Ovary (tissue), 7 donors: ENCODE measurements at regions not wholly inside any gene's neighbourhood (a gene's known extent, or its start where the extent isn't known, plus 50 kb on each side); places are given as distances from the start of the nearest gene placed in this dataset.

Experiments
- DNase-seq, 5 donors: peaks; one replicate each; pipeline ENCODE4 v3.0.0-alpha.2; 2019 to 2020
- H3K27ac ChIP-seq, 2 donors: fragments of 200-600 bp; one replicate each; pipeline versions ENCODE4 v1.5.1 to v1.8.0; 2019 to 2022
- H3K27me3 ChIP-seq: fragments of 200-600 bp; one replicate; pipeline ENCODE4 v1.8.0; 2022
- H3K36me3 ChIP-seq: fragments of 200-600 bp; sonication (generic); one replicate; pipeline ENCODE4 v1.5.1; 2019
- H3K4me1 ChIP-seq: one replicate; pipeline ENCODE4 v1.8.1; 2013; ENCODE audit warnings: mild to moderate bottlenecking, moderate library complexity; ENCODE audit not compliant: insufficient read depth
- H3K4me3 ChIP-seq: fragments of 200-600 bp; sonication (generic); one replicate; pipeline ENCODE4 v1.5.1; 2017
- H3K9me3 ChIP-seq, 2 donors: fragments of 200-600 bp in 1 of 2; sonication (generic) in 1 of 2; one replicate each; pipeline versions ENCODE4 v1.5.1 to v1.8.1; 2013 to 2019; ENCODE audit warnings: mild to moderate bottlenecking in 1 of 2, moderate library complexity in 1 of 2
- EP300 ChIP-seq: sonication (generic); formaldehyde crosslinking; IDR thresholded peaks from one replicate; pipeline ENCODE4 v1.6.1; 2017; ENCODE audit warnings: antibody characterized with exemption
- POLR2A ChIP-seq: fragments of 450-650 bp; IDR thresholded peaks from one replicate; pipeline ENCODE4 v1.6.1; 2017; ENCODE audit warnings: antibody characterized with exemption, mild to moderate bottlenecking, moderate library complexity
- WGBS, 3 donors: extraction: QIAGEN DNeasy Blood & Tissue Kit in 1 of 3; methylation state at CpG; one replicate each; pipeline versions ENCODE4 v1.1.5 to v1.1.7; 2013 to 2017; 5-methylcytosine and 5-hydroxymethylcytosine counted together
- intact Hi-C, 4 donors: fragments of 100-400 bp; cut with DNase I; formaldehyde crosslinking; loops; one replicate each; pipeline versions ENCODE4 v1.11.0 to v1.15.1; 2022 to 2023
- TF ChIP-seq, protein P1 (sequence below), 3 donors: fragments of 450-650 bp in 2 of 3; fragments of 200-600 bp in 1 of 3; IDR thresholded peaks; one replicate each; pipeline versions ENCODE4 v1.5.1 to v1.8.0; 2016 to 2022; ENCODE audit warnings: antibody characterized with exemption in 3 of 3, mild to moderate bottlenecking in 1 of 3
- donor health status: DM: no; HTN: no; CAD: no; lungs with moderate emphysema.
- donor health status: DM: no; HTN: no; CAD: no.
- donor health status: Bipolar disorder and iron deficiency.
- donor health status: DM: no; HTN: no; CAD: no.
- donor health status: DM: yes; HTN: yes; CAD: no.

DNA sequence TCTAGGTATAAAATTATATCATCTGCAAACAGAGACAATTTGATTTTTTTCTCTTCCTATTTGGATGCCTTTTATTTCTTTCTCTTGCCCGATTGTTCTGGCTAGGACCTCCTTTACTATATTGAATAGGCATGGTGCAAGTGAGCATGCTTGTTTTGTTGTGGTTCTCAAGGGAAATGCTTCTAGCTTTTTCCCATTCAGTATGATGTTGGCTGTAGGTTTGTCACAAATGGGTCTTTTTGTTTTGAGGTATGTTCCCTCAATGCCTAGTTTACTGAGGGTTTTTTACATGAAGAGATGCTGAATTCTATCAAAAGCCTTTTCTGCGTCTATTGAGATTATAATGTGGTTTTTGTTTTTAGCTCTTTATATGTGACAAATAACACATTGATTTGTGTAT, 198.2 kb upstream of the GHR start:
- DNase-seq = no peak
- Histone ChIP-seq H3K27ac (no peak overlapping the region), H3K4me3 (no peak overlapping the region), H3K9me3 (no peaks in the 10 kb centered on the region), H3K27me3 (no peaks in the 10 kb centered on the region), H3K36me3 (no peaks in the 10 kb centered on the region), H3K4me1 (no peaks in the 10 kb centered on the region)
- intact Hi-C loops = no loop called here
- WGBS, 3 donors = 69 to 70% (median 70%) methylated on average over 2 of the region's 2 CpGs
- TF ChIP-seq, protein P1, sequence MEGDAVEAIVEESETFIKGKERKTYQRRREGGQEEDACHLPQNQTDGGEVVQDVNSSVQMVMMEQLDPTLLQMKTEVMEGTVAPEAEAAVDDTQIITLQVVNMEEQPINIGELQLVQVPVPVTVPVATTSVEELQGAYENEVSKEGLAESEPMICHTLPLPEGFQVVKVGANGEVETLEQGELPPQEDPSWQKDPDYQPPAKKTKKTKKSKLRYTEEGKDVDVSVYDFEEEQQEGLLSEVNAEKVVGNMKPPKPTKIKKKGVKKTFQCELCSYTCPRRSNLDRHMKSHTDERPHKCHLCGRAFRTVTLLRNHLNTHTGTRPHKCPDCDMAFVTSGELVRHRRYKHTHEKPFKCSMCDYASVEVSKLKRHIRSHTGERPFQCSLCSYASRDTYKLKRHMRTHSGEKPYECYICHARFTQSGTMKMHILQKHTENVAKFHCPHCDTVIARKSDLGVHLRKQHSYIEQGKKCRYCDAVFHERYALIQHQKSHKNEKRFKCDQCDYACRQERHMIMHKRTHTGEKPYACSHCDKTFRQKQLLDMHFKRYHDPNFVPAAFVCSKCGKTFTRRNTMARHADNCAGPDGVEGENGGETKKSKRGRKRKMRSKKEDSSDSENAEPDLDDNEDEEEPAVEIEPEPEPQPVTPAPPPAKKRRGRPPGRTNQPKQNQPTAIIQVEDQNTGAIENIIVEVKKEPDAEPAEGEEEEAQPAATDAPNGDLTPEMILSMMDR (IDR thresholded peaks at IDR 0.05) = no peak
- no peak for TF ChIP-seq POLR2A
- TF ChIP-seq EP300 = no peak

DNA sequence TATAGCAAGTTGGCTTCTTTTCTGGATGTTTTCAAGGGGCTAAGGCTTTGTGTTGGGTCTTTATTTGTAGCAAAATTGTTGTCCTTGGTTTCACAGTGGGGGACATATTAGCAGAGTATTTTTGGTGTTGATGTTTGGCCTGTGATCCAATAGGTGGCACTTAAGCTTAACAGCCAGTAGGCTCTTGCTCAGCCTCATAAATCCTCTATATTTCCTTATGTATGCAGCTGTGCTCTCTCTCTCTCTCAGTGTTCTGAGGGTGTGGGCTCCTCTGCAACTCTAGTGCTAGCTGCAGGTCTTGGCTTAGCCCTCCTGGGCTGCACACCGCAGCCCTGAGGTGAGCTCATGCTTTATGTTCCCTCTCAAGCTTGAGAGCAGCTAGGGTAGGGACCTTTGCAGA, 195.0 kb upstream of the GHR start:
- DNase-seq = no peak
- no peak for TF ChIP-seq EP300
- no peak for TF ChIP-seq POLR2A
- TF ChIP-seq, protein P1 (IDR thresholded peaks at IDR 0.05) = no peak
- intact Hi-C loops = no loop called here
- Histone ChIP-seq H3K27me3 (no peaks in the 10 kb centered on the region), H3K27ac (no peak overlapping the region), H3K4me3 (no peak overlapping the region), H3K36me3 (no peaks in the 10 kb centered on the region), H3K4me1 (no peaks in the 10 kb centered on the region), H3K9me3 (no peaks in the 10 kb centered on the region)
- WGBS, 3 donors = 71 to 92% (median 89%) methylated on average over 1 of the region's 1 CpG

DNA sequence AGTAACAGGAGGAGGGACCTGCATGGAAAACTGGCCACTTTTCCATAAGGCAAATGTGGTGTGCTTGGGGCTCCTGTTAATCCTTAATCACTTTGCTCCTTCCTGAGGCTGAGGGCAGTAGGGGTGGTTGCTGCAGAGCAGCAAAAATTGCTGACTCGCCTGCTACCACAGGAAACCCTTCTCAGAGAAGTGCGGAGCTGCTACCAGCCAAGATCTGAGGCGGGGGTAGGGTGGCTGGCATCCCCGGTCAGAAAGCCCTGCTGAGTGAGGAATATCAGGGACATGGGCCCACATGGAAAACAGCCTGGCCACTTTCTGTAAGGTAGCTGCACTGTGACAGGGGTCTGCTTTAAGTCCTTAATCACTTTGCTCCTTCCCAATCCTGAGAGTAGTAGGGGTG, 192.4 kb upstream of the GHR start:
- intact Hi-C loops = no loop called here
- no peaks in the 10 kb centered on the region for H3K4me1 ChIP-seq
- H3K9me3 ChIP-seq = no peaks in the 10 kb centered on the region
- no peak overlapping the region for H3K27ac ChIP-seq
- H3K4me3 ChIP-seq = no peak overlapping the region
- TF ChIP-seq, protein P1 (IDR thresholded peaks at IDR 0.05) = no peak
- TF ChIP-seq POLR2A = no peak
- no peak for TF ChIP-seq EP300
- H3K36me3 ChIP-seq = no peaks in the 10 kb centered on the region
- H3K27me3 ChIP-seq = no peaks in the 10 kb centered on the region
- 81 to 88% (median 85%) methylated on average over 4 of the region's 4 CpGs for WGBS, 3 donors
- DNase-seq = no peak

DNA sequence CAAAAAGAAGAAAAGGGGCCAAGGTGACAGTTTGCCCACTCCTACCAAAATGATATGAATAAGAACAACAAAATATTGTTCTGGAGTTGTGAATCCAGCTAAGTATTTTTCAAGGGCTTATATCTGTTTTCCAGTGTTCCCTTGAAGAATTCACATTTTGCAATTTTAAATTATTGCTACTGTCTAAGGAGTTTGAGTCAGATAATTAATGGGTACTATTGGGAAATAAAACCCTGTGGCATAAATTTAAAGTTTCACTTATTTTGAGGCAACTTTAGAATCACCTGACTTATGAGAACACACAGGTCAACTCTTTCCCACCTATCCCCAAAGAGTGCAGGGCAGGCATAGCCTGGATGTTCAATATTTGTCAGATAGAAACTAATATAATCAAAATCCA, 188.0 kb upstream of the GHR start:
- Histone ChIP-seq H3K4me3 (no peak overlapping the region), H3K4me1 (no peaks in the 10 kb centered on the region), H3K36me3 (no peaks in the 10 kb centered on the region), H3K27ac (no peak overlapping the region), H3K9me3 (no peaks in the 10 kb centered on the region), H3K27me3 (no peaks in the 10 kb centered on the region)
- TF ChIP-seq EP300 = no peak
- TF ChIP-seq, protein P1 (IDR thresholded peaks at IDR 0.05) = no peak
- intact Hi-C loops = no loop called here
- DNase-seq = no peak

DNA sequence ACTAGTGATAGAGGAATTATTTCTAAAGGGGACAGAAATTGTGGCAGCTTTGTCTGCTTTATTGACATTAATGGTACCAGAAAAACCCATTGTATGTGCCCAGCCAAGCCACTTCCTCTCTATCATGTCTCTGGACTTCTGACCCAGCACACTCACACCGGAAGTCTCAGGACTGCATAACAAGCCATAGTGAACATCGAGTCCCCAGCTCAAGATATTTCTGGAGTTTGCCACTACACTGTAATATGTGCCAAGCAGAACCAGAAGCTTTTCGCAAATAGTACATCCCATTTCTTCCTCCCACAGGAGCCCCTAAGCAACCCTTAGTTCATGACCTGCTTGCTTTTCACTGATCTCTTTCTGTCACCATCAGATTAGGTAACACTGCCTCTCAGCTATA, 187.4 kb upstream of the GHR start:
- TF ChIP-seq EP300 (no peak), POLR2A (no peak)
- TF ChIP-seq, protein P1 (IDR thresholded peaks at IDR 0.05) = no peak
- intact Hi-C loops = no loop called here
- H3K9me3 ChIP-seq = no peaks in the 10 kb centered on the region
- H3K36me3 ChIP-seq = no peaks in the 10 kb centered on the region
- H3K27me3 ChIP-seq = no peaks in the 10 kb centered on the region
- H3K27ac ChIP-seq = no peak overlapping the region
- no peak for DNase-seq
- WGBS, 3 donors = 70 to 77% (median 71%) methylated on average over 3 of the region's 3 CpGs
- H3K4me3 ChIP-seq = no peak overlapping the region
- no peaks in the 10 kb centered on the region for H3K4me1 ChIP-seq
